Caco-2 (cell line): ENCODE measurements at regions not wholly inside any gene's neighbourhood (a gene's known extent, or its start where the extent isn't known, plus 50 kb on each side); places are given as distances from the start of the nearest gene placed in this dataset.

Experiments
- BruUV-seq: library from RNA; stranded (reverse); fragments of 400-500 nt; replicated peaks from 2 replicates; lab custom pipeline; 2021; lab: Mats Ljungman, UMichigan
- CTCF ChIA-PET: fragments of 300-600 bp; sonication (Branson Sonifier 250); formaldehyde crosslinking; loops from one replicate; lab custom pipeline; 2022; ENCODE audit warnings: antibody characterized with exemption; lab: Charles Lee
- POLR2A ChIA-PET: fragments of 300-600 bp; sonication (Branson Sonifier 250); formaldehyde crosslinking; loops from one replicate; lab custom pipeline; 2022; ENCODE audit warnings: antibody characterized with exemption; lab: Charles Lee
- DNase-seq, 2 experiments: peaks; one replicate each; pipeline versions ENCODE4 v3.0.0 to v3.0.0-alpha.2; 2020 to 2022
- H3K27me3 ChIP-seq: replicated peaks from 2 replicates; pipeline ENCODE4 v1.6.0; 2011; ENCODE audit warnings: low read length; ENCODE audit not compliant: control insufficient read depth, insufficient read depth
- H3K36me3 ChIP-seq: 2 replicates; pipeline ENCODE4 v1.5.1; 2011; ENCODE audit warnings: low read length; ENCODE audit not compliant: control insufficient read depth, insufficient read depth
- H3K4me1 ChIP-seq: fragments of 250-450 bp; sonication (Bioruptor Pico); 2 replicates; pipeline ENCODE4 v1.5.1; 2020; ENCODE audit warnings: mild to moderate bottlenecking
- H3K4me3 ChIP-seq: 2 replicates; pipeline ENCODE4 v1.5.1; 2011; ENCODE audit warnings: low read depth, mild to moderate bottlenecking, control low read depth, low read length
- H3K9me3 ChIP-seq: fragments of 250-450 bp; sonication (Bioruptor Pico); 2 replicates; pipeline ENCODE4 v1.5.1; 2020; ENCODE audit warnings: mild to moderate bottlenecking, moderate library complexity
- H3K27ac Mint-ChIP-seq: one replicate; pipeline ENCODE4 v1.8.0; 2022; ENCODE audit warnings: mixed read lengths; ENCODE audit not compliant: unreplicated experiment
- H3K27me3 Mint-ChIP-seq: one replicate; pipeline ENCODE4 v1.8.0; 2022; ENCODE audit warnings: mixed read lengths; ENCODE audit not compliant: insufficient read depth, unreplicated experiment
- H3K36me3 Mint-ChIP-seq: one replicate; pipeline ENCODE4 v1.8.0; 2022; ENCODE audit warnings: mild to moderate bottlenecking, mixed read lengths; ENCODE audit not compliant: insufficient read depth, unreplicated experiment
- H3K4me1 Mint-ChIP-seq: one replicate; pipeline ENCODE4 v1.8.0; 2022; ENCODE audit warnings: low read depth, mixed read lengths; ENCODE audit not compliant: unreplicated experiment
- H3K4me3 Mint-ChIP-seq: one replicate; pipeline ENCODE4 v1.8.0; 2022; ENCODE audit warnings: mild to moderate bottlenecking, moderate library complexity, mixed read lengths; ENCODE audit not compliant: unreplicated experiment
- H3K9me3 Mint-ChIP-seq: one replicate; pipeline ENCODE4 v1.8.0; 2022; ENCODE audit warnings: mixed read lengths; ENCODE audit not compliant: unreplicated experiment
- intact Hi-C: fragments of 100-400 bp; cut with micrococcal nuclease; formaldehyde crosslinking; loops from one replicate; pipeline ENCODE4 v1.10.0; 2022; ENCODE audit not compliant: unreplicated experiment
- TF ChIP-seq, protein P1 (sequence below), 2 experiments: fragments of 200-600 bp in 1 of 2; IDR thresholded peaks; 1 replicate in 1 of 2; 2 replicates in 1 of 2; pipeline versions ENCODE4 v1.5.1 to v1.8.0; 2011 to 2022; ENCODE audit warnings: antibody characterized with exemption in 1 of 2, control low read depth in 1 of 2, inconsistent platforms in 1 of 2, low read depth in 1 of 2, low read length in 1 of 2, mild to moderate bottlenecking in 1 of 2, moderate library complexity in 1 of 2; ENCODE audit not compliant: insufficient read depth in 1 of 2, severe bottlenecking in 1 of 2, unreplicated experiment in 1 of 2

DNA sequence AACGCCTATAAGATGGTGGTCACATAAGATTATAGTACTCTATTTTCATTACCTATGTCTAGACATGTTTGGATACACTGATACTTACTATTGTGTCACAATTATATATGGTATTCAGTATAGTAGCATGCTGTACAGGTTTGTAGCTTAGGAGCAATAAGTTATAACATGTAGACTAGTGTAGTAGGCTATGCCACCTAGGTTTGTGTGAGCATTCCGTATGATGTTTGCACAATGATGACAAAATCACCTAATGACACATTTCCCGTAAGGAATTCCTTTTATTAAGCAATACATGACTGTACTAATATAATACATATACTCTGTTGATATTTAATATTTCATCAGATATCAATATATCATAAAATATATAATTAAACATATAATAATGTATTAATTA, 540.7 kb downstream of the BMP2 start:
- Mint-ChIP-seq H3K4me3 (no peak overlapping the region), H3K36me3 (no peaks in the 10 kb centered on the region), H3K27ac (no peak overlapping the region), H3K4me1 (no peaks in the 10 kb centered on the region), H3K27me3 (peaks cover 15% of the 10 kb centered on the region), H3K9me3 (no peaks in the 10 kb centered on the region)
- H3K4me3 ChIP-seq, result no peak overlapping the region
- no peaks in the 10 kb centered on the region for H3K4me1 ChIP-seq
- no peaks in the 10 kb centered on the region for H3K36me3 ChIP-seq
- ChIA-PET CTCF (no interaction called here), POLR2A (no interaction called here)
- no peaks in the 10 kb centered on the region; the same call in 1 of the 2 replicates for H3K27me3 ChIP-seq
- no peaks in the 10 kb centered on the region for H3K9me3 ChIP-seq
- no peak for DNase-seq
- intact Hi-C loops, result no loop called here
- TF ChIP-seq, protein P1, sequence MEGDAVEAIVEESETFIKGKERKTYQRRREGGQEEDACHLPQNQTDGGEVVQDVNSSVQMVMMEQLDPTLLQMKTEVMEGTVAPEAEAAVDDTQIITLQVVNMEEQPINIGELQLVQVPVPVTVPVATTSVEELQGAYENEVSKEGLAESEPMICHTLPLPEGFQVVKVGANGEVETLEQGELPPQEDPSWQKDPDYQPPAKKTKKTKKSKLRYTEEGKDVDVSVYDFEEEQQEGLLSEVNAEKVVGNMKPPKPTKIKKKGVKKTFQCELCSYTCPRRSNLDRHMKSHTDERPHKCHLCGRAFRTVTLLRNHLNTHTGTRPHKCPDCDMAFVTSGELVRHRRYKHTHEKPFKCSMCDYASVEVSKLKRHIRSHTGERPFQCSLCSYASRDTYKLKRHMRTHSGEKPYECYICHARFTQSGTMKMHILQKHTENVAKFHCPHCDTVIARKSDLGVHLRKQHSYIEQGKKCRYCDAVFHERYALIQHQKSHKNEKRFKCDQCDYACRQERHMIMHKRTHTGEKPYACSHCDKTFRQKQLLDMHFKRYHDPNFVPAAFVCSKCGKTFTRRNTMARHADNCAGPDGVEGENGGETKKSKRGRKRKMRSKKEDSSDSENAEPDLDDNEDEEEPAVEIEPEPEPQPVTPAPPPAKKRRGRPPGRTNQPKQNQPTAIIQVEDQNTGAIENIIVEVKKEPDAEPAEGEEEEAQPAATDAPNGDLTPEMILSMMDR (IDR thresholded peaks at IDR 0.05; ENCODE audit: insufficient read depth in 1 of 2, low read depth in 1 of 2, low read length in 1 of 2, severe bottlenecking in 1 of 2, unreplicated experiment in 1 of 2), result no peak
- no TSS peak for BruUV-seq

DNA sequence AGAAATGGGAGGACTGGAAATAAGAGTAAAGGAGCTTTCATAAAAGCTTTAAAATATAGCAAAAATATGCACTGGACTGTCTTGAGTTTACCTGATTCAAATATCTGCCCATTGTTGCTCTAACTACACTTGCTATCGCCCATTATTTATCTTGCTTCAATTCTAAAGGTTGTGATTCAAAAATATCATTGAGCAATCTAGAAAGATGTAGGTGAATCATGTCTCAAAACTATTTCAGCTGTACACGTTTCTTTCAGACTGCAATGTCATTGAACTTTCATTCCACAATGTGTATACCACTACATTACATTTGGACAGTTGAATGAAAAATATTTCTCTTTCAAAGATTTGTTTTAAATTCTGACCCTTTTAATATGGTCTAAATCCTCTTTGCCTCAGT, 545.6 kb downstream of the BMP2 start:
- Histone ChIP-seq H3K27me3 (no peaks in the 10 kb centered on the region; the same call in 1 of the 2 replicates), H3K4me1 (no peaks in the 10 kb centered on the region), H3K36me3 (no peaks in the 10 kb centered on the region), H3K9me3 (no peaks in the 10 kb centered on the region), H3K4me3 (no peak overlapping the region)
- CTCF ChIA-PET, result no interaction called here
- no peaks in the 10 kb centered on the region for H3K36me3 Mint-ChIP-seq
- TF ChIP-seq, protein P1 (IDR thresholded peaks at IDR 0.05; ENCODE audit: insufficient read depth in 1 of 2, low read depth in 1 of 2, low read length in 1 of 2, severe bottlenecking in 1 of 2, unreplicated experiment in 1 of 2), result no peak
- H3K9me3 Mint-ChIP-seq, result no peaks in the 10 kb centered on the region
- no peak for DNase-seq
- H3K27me3 Mint-ChIP-seq, result peaks cover 6% of the 10 kb centered on the region
- POLR2A ChIA-PET, result no interaction called here
- intact Hi-C loops, result no loop called here
- H3K4me3 Mint-ChIP-seq, result no peak overlapping the region
- H3K27ac Mint-ChIP-seq, result no peak overlapping the region
- no peaks in the 10 kb centered on the region for H3K4me1 Mint-ChIP-seq
- BruUV-seq, result no TSS peak

DNA sequence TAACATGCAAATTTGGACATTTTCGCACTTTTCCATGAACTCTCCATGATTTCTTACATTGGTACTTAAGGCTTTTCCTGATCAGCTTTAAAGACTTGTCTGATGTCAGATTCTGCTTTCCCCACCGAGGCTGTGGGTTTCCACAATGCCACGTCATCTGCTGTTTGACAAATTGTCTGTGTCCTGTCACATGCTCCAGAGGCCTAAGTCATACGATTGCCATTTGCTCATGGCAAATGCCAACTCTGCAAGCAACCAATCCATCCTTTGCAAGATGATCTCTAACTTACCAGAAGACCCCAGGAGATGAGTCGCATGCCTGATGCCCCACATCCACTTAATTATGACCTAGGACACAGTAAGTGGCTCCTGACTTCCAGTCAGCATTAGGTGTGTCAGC, 556.5 kb downstream of the BMP2 start:
- CTCF ChIA-PET, result no interaction called here
- Mint-ChIP-seq H3K27me3 (peaks cover 32% of the 10 kb centered on the region), H3K27ac (no peak overlapping the region), H3K4me3 (no peak overlapping the region), H3K9me3 (no peaks in the 10 kb centered on the region), H3K36me3 (no peaks in the 10 kb centered on the region), H3K4me1 (no peaks in the 10 kb centered on the region)
- TF ChIP-seq, protein P1 (IDR thresholded peaks at IDR 0.05; ENCODE audit: insufficient read depth in 1 of 2, low read depth in 1 of 2, low read length in 1 of 2, severe bottlenecking in 1 of 2, unreplicated experiment in 1 of 2), result no peak
- no peak for DNase-seq
- Histone ChIP-seq H3K9me3 (no peaks in the 10 kb centered on the region), H3K36me3 (no peaks in the 10 kb centered on the region), H3K4me3 (no peak overlapping the region), H3K4me1 (no peaks in the 10 kb centered on the region), H3K27me3 (no peaks in the 10 kb centered on the region; the same call in 1 of the 2 replicates)
- POLR2A ChIA-PET, result no interaction called here
- no TSS peak for BruUV-seq
- intact Hi-C loops, result no loop called here
